Inflammatory macrophage (primary cell): ENCODE measurements at regions not wholly inside any gene's neighbourhood (a gene's known extent, or its start where the extent isn't known, plus 50 kb on each side); places are given as distances from the start of the nearest gene placed in this dataset.

Experiments
- DNase-seq, 2 donors: peaks; one replicate each; pipeline ENCODE4 v3.0.0-alpha.2; 2020 to 2022

GRCh38 chr14:51550636-51551035 is 101.1 kb upstream of the FRMD6 start:
- no peak for DNase-seq

GRCh38 chr14:51552275-51552674 is 99.4 kb upstream of the FRMD6 start:
- no peak for DNase-seq

GRCh38 chr14:51552768-51553404 is 98.8 kb upstream of the FRMD6 start:
- no peak for DNase-seq

GRCh38 chr14:51554339-51554920 is 97.3 kb upstream of the FRMD6 start:
- no peak for DNase-seq

- no peak for DNase-seq
Observed at GRCh38 chr14:51554953-51555352, 96.8 kb upstream of the FRMD6 start.

GRCh38 chr14:51561141-51561540 is 90.6 kb upstream of the FRMD6 start:
- no peak for DNase-seq

GRCh38 chr14:51562816-51563215 is 88.9 kb upstream of the FRMD6 start:
- DNase-seq, result no peak

GRCh38 chr14:51563560-51563959 is 88.2 kb upstream of the FRMD6 start:
- DNase-seq, result no peak

- DNase-seq, result no peak
Observed at GRCh38 chr14:51564460-51564859, 87.2 kb upstream of the FRMD6 start.

GRCh38 chr14:51564986-51565604 is 86.6 kb upstream of the FRMD6 start:
- no peak for DNase-seq

GRCh38 chr14:51566831-51567582 is 84.7 kb upstream of the FRMD6 start:
- DNase-seq, result no peak

- DNase-seq, result no peak
Observed at GRCh38 chr14:51568366-51568765, 83.3 kb upstream of the FRMD6 start.

GRCh38 chr14:51573607-51574006 is 78.1 kb upstream of the FRMD6 start:
- DNase-seq, result no peak

- DNase-seq, result no peak
Observed at GRCh38 chr14:51574009-51574408, 77.7 kb upstream of the FRMD6 start.

- DNase-seq, result no peak
Observed at GRCh38 chr14:51575349-51576116, 76.2 kb upstream of the FRMD6 start.

- DNase-seq, result no peak
Observed at GRCh38 chr14:51576117-51576430, 75.6 kb upstream of the FRMD6 start.

- DNase-seq, result no peak
Observed at GRCh38 chr14:51576879-51577278, 74.8 kb upstream of the FRMD6 start.

GRCh38 chr14:51578853-51579252 is 72.9 kb upstream of the FRMD6 start:
- DNase-seq, result no peak

GRCh38 chr14:51581017-51581881 is 70.5 kb upstream of the FRMD6 start:
- DNase-seq, result no peak

- no peak for DNase-seq
Observed at GRCh38 chr14:51582437-51582836, 69.3 kb upstream of the FRMD6 start.

- no peak for DNase-seq
Observed at GRCh38 chr14:51585055-51585454, 66.7 kb upstream of the FRMD6 start.

GRCh38 chr14:51592836-51593235 is 58.9 kb upstream of the FRMD6 start:
- no peak for DNase-seq
